Coronary artery (tissue), 2 donors: ENCODE measurements at regions not wholly inside any gene's neighbourhood (a gene's known extent, or its start where the extent isn't known, plus 50 kb on each side); places are given as distances from the start of the nearest gene placed in this dataset.

Experiments used
- DNase-seq: peaks from one replicate; pipeline ENCODE4 v3.0.0-alpha.2; 2017; ENCODE audit warnings: low spot score
- H3K27ac ChIP-seq, 2 donors: fragments of 200-600 bp; sonication (generic); one replicate each; pipeline ENCODE4 v1.5.1; 2016 to 2019
- H3K4me3 ChIP-seq: fragments of 200-600 bp; sonication (generic); 2 replicates; pipeline ENCODE4 v1.5.1; 2016; ENCODE audit warnings: mild to moderate bottlenecking, moderate library complexity
- CTCF ChIP-seq: fragments of 200-600 bp; sonication (generic); IDR thresholded peaks from one replicate; pipeline ENCODE4 v1.5.1; 2019; ENCODE audit warnings: antibody characterized with exemption

DNA sequence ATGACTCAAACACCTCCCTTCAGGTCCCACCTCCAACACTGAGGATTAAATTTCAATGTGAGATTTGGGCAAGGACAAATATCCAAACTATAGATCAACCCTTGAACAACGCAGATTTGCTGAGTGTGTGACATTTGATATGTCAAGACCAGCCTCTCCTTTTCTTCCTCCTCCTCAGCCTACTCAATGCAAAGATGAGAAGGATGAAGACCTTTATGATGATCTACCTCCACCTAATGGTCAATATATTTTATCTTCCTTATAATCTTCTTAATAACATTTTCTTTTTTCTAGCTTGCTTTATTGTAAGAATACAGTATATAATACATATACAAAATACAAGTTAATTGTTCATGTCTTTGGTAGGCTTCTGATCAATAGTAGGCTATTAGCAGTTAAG lies 67.5 kb upstream of the MPPED2 start:
- H3K4me3 ChIP-seq: no peak overlapping the region
- no peak overlapping the region for H3K27ac ChIP-seq
- no peak for TF ChIP-seq CTCF
- DNase-seq: no peak

GRCh38 chr11:30652801-30653200 lies 66.6 kb upstream of the MPPED2 start:
- TF ChIP-seq CTCF: no peak
- no peak for DNase-seq
- Histone ChIP-seq H3K4me3 (no peak overlapping the region), H3K27ac (no peak overlapping the region)

- DNase-seq: no peak
- TF ChIP-seq CTCF: no peak
- H3K4me3 ChIP-seq: no peak overlapping the region
- H3K27ac ChIP-seq: no peak overlapping the region
These were observed 64.1 kb upstream of the MPPED2 start for GRCh38 chr11:30650266-30650665.
